ENCODE measurements at regions not wholly inside any gene's neighbourhood (a gene's known extent, or its start where the extent isn't known, plus 50 kb on each side); places are given as distances from the start of the nearest gene placed in this dataset.

- intact Hi-C loops (cut with DNase I), result no loop called here
- ATAC-seq (ENCODE audit: poor library complexity) (no peak), DNase-seq (no peak)
Measured at GRCh38 chr9:29717631-29718030, 2144.3 kb upstream of the C9orf72 start.

GRCh38 chr9:29730163-29730562 is 2156.9 kb upstream of the C9orf72 start:
- ATAC-seq (ENCODE audit: poor library complexity) (no peak), DNase-seq (no peak)

GRCh38 chr9:29740518-29740917 is 2167.2 kb upstream of the C9orf72 start:
- no peak for DNase-seq
- no peak for ATAC-seq (ENCODE audit: poor library complexity)
- intact Hi-C loops (cut with DNase I), result no loop called here

More at GRCh38 chr9:29730163-29730562, 2156.9 kb upstream of the C9orf72 start:
- intact Hi-C loops (cut with DNase I), result no loop called here

GRCh38 chr9:29741169-29741568 is 2167.9 kb upstream of the C9orf72 start:
- no peak for DNase-seq
- intact Hi-C loops (cut with DNase I), result no loop called here
- ATAC-seq (ENCODE audit: poor library complexity), result no peak

- no peak for ATAC-seq (ENCODE audit: poor library complexity)
- DNase-seq, result no peak
- intact Hi-C loops (cut with DNase I), result no loop called here
Measured at GRCh38 chr9:29750062-29750461, 2176.8 kb upstream of the C9orf72 start.

GRCh38 chr9:29751226-29751625 is 2177.9 kb upstream of the C9orf72 start:
- intact Hi-C loops (cut with DNase I), result no loop called here
- ATAC-seq (ENCODE audit: poor library complexity) (no peak), DNase-seq (no peak)

- ATAC-seq (ENCODE audit: poor library complexity), result no peak
- DNase-seq, result no peak
- intact Hi-C loops (cut with DNase I), result no loop called here
Measured at GRCh38 chr9:29753638-29754037, 2180.4 kb upstream of the C9orf72 start.

GRCh38 chr9:29769019-29769418 is 2195.7 kb upstream of the C9orf72 start:
- intact Hi-C loops (cut with DNase I), result no loop called here
- no peak for ATAC-seq (ENCODE audit: poor library complexity)
- DNase-seq, result no peak

- intact Hi-C loops (cut with DNase I), result no loop called here
- DNase-seq (no peak), ATAC-seq (ENCODE audit: poor library complexity) (no peak)
Measured at GRCh38 chr9:29773676-29774075, 2200.4 kb upstream of the C9orf72 start.

GRCh38 chr9:29775491-29775890 is 2202.2 kb upstream of the C9orf72 start:
- intact Hi-C loops (cut with DNase I), result no loop called here

GRCh38 chr9:29778281-29778849 is 2205.1 kb upstream of the C9orf72 start:
- intact Hi-C loops (cut with DNase I), result no loop called here
- no peak for ATAC-seq (ENCODE audit: poor library complexity)
- no peak for DNase-seq

More at GRCh38 chr9:29775491-29775890, 2202.2 kb upstream of the C9orf72 start:
- no peak for DNase-seq
- no peak for ATAC-seq (ENCODE audit: poor library complexity)

- intact Hi-C loops (cut with DNase I), result no loop called here
- no peak for ATAC-seq (ENCODE audit: poor library complexity)
- DNase-seq, result no peak
Measured at GRCh38 chr9:29793970-29794369, 2220.7 kb upstream of the C9orf72 start.

GRCh38 chr9:29796291-29796952 is 2223.1 kb upstream of the C9orf72 start:
- ATAC-seq (ENCODE audit: poor library complexity) (no peak), DNase-seq (no peak)
- intact Hi-C loops (cut with DNase I), result no loop called here

GRCh38 chr9:29798599-29798998 is 2225.3 kb upstream of the C9orf72 start:
- intact Hi-C loops (cut with DNase I), result no loop called here
- DNase-seq (no peak), ATAC-seq (ENCODE audit: poor library complexity) (no peak)

GRCh38 chr9:29799227-29799626 is 2225.9 kb upstream of the C9orf72 start:
- DNase-seq (no peak), ATAC-seq (ENCODE audit: poor library complexity) (no peak)
- intact Hi-C loops (cut with DNase I), result no loop called here

- DNase-seq (no peak), ATAC-seq (ENCODE audit: poor library complexity) (no peak)
- intact Hi-C loops (cut with DNase I), result no loop called here
Measured at GRCh38 chr9:29800821-29801220, 2227.5 kb upstream of the C9orf72 start.

GRCh38 chr9:29802454-29802853 is 2229.2 kb upstream of the C9orf72 start:
- DNase-seq, result no peak
- intact Hi-C loops (cut with DNase I), result no loop called here
- no peak for ATAC-seq (ENCODE audit: poor library complexity)

GRCh38 chr9:29806937-29807618 is 2233.8 kb upstream of the C9orf72 start:
- ATAC-seq (ENCODE audit: poor library complexity) (no peak), DNase-seq (no peak)
- intact Hi-C loops (cut with DNase I), result no loop called here

- no peak for DNase-seq
- no peak for ATAC-seq (ENCODE audit: poor library complexity)
- intact Hi-C loops (cut with DNase I), result no loop called here
Measured at GRCh38 chr9:29816954-29817703, 2243.8 kb upstream of the C9orf72 start.

GRCh38 chr9:29822458-29822857 is 2249.2 kb upstream of the C9orf72 start:
- DNase-seq (no peak), ATAC-seq (ENCODE audit: poor library complexity) (no peak)
- intact Hi-C loops (cut with DNase I), result no loop called here

Measured in Right ventricle myocardium superior (tissue), 1 donor.